HG02642 (cell line): ENCODE measurements at regions not wholly inside any gene's neighbourhood (a gene's known extent, or its start where the extent isn't known, plus 50 kb on each side); places are given as distances from the start of the nearest gene placed in this dataset.
"Not testable (repeated sequence)": the region's sequence is repeated elsewhere in the genome, so short reads cannot be mapped to it uniquely, and the experiment has no call there.

Experiments used
- ATAC-seq: cut with Tn5 transposase; IDR thresholded peaks from one replicate; pipeline ENCODE4 v1.9.1; 2021; ENCODE audit warnings: mild to moderate bottlenecking; ENCODE audit not compliant: unreplicated experiment, poor library complexity

DNA sequence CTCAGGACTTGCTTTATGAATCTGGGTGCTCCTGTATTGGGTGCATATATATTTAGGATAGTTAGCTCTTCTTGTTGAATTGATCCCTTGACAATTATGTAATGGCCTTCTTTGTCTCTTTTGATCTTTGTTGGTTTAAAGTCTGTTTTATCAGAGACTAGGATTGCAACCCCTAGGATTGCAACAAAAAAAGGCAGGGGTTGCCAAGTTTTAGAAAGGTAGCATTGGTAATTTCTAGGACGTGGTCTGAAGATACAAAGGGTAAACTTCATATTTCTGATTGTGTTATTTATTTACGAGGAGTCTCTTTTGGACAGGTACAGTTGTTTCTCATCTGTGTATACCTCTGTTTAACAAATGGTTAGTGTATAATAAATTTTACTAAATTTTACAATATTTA is 433.7 kb downstream of the BTG1 start:
- not testable (repeated sequence) for ATAC-seq

- no peak for ATAC-seq
Measured at GRCh38 chr12:91706466-91706865, 439.2 kb downstream of the BTG1 start.

DNA sequence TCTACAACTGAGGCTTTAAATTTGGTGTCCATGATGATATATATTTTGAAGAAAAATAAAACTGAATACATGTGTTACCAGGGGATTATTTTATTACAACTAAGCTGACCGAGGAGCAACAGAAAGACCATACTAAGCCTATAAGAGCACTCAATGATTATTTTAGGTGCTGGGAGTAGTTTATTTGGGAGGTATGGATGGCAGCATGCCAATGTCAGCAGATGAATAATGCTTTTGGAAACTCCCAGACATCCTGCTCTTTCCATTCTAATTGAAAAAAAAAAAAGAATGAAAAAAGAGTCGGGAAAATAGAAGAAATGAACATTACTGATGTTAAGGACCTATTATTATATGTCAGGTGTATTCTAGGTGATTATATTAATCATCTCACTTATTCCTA is 441.2 kb downstream of the BTG1 start:
- ATAC-seq = no peak

- ATAC-seq = no peak
Measured at GRCh38 chr12:91703491-91704283, 442.0 kb downstream of the BTG1 start.

- no peak for ATAC-seq
Measured at GRCh38 chr12:91702843-91703425, 442.7 kb downstream of the BTG1 start.

DNA sequence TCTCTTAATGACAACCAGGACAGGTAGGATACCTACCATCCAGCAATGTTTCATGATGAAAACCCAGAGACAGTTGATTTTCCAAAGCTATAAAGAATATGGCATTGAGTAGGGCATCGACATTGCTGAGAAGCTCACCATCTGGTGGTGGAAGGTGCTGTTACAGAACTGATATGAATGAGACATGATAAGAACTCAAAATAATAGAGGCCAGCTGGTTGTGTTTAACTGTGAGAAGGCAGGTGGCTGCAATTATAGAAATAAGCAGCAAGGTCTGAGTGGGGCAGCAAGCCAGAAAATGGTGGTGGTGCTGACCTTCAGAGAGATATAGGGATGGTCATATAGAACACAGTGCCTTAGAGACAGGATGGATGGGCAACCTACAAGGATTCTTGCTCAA is 449.7 kb downstream of the BTG1 start:
- no peak for ATAC-seq

DNA sequence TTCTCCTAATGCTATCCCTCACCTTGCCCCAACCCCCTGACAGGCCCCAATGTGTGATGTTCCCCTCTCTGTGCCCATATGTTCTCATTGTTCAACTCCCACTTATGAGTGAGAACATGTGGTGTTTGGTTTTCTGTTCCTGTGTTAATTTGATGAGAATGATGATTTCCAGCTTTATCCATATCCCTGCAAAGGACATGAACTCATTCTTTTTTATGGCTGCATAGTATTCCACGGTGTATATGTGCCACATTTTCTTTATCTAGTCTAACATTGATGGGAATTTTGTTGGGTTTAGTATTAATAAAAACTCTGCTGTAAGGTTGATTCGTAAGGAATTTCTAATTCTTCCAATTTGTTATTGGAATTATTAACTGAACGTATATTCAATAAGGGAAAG is 450.2 kb downstream of the BTG1 start:
- not testable (repeated sequence) for ATAC-seq

- ATAC-seq = no peak
Measured at GRCh38 chr12:91690531-91690930, 455.1 kb downstream of the BTG1 start.

GRCh38 chr12:91687052-91688017 is 458.3 kb downstream of the BTG1 start:
- no peak for ATAC-seq

DNA sequence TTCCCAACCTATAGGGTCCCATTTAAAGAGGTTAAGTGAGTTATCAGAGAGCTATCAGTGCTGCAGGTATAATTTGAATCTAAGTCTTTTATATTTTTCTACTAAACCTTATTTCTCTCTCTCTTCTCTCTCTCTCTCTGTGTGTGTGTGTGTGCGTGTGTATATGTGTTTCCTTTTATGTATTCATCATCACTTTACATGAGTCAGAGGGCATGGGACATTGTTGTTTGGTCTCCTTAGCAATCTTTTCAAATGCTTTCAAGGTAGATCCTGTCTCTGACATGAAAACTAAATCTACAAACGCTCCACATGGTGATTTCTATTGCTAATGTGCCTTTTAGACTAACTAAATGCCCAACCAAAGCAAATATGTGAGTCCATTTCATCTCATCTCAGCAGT is 459.7 kb downstream of the BTG1 start:
- ATAC-seq = no peak

DNA sequence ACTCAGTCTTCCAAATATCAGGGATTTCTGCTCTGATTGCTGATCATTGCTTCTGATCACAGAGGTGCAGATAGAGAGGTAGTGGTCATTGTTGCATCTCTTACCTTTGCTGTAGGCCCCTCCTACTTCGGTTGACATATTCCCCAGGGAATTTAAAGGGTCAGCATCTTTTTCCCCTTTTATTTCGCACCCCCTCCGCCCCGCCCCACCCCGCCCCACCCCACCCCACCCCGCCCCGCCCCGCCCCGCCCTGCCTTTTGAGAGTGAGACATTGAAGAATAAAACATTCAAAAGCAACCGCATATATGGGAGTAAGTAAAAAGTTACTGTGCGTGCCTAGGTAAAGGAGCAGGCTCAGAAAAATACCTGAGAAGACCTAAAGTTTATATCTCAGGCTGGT is 463.9 kb downstream of the BTG1 start:
- ATAC-seq = no peak

DNA sequence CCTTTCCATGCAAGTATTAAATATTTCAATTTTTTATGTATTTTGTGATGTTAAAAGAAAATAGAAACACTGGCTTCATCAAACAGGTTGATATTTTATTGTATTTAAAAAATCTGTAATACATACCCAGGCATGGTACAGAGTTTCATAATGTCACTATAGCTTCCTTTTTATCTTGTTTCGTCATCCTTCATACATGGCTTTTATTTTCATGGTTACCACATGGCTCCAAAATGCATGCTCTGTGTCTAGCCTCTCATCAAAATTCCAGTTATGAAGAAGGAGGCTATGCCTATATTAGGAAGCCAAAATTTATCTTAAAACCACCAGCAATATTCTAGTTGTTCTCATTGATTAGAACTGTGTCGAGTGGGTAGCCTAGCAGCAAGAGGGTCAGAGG is 464.8 kb downstream of the BTG1 start:
- no peak for ATAC-seq

- ATAC-seq = no peak
Measured at GRCh38 chr12:91677556-91677955, 468.1 kb downstream of the BTG1 start.

GRCh38 chr12:91675401-91675800 is 470.2 kb downstream of the BTG1 start:
- no peak for ATAC-seq

GRCh38 chr12:91672130-91672529 is 473.5 kb downstream of the BTG1 start:
- no peak for ATAC-seq

DNA sequence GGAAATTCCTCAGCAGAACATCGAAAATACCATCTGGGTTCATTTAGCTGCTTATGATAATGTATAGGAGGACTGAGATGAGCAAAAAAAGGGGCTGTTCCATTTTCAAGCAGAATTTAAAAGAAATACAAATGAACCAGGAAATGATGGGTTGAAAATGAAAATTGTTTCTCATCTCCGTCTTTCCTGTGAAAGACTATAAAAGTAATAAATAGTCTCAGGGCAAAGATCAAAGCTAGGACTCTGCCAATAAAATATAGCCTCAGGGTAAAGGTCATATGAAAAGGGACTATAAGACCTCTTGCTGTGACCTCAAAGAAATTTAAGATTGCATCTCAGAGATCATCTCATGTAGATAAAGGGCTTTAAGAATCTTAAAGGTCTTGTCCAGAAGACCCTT is 478.0 kb downstream of the BTG1 start:
- no peak for ATAC-seq

DNA sequence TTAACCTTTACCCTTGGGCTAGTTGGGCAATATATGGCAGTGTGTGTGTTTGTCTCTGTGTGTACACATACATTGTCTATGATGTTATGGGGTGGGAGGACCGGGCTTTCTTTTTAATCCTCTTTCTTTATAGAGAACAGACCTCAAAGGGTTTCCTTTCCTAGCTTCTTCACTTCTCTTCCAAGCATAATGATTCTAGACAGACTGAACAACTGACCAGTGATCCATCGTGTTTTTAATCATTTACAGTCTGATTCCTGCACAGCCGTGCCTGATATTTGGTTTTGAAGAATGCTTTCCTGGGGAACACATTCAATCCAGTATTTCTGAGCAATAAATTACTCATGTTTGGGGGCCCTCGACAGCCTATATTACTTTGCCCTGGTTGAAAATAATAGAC is 481.1 kb upstream of the DCN start:
- ATAC-seq = no peak

DNA sequence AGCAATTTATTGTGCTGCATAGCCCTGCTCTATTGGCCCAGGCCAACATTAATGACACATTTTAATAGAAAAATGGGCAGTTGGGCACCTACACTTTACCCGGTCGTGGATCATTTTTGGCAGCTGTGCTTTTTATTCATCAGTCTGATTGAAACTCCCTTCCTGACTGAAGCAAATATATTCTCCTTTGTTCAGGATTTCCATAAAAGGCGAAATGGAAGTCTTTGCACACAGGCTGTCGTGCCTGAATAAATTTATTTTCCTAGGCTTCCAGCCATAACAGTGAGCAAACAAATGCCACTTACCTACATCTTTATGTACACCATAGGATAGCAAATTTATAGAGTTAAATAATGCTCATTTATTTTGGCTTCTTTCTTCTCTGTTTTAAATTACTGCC is 480.7 kb upstream of the DCN start:
- no peak for ATAC-seq

- no peak for ATAC-seq
Measured at GRCh38 chr12:91662021-91662420, 479.4 kb upstream of the DCN start.

DNA sequence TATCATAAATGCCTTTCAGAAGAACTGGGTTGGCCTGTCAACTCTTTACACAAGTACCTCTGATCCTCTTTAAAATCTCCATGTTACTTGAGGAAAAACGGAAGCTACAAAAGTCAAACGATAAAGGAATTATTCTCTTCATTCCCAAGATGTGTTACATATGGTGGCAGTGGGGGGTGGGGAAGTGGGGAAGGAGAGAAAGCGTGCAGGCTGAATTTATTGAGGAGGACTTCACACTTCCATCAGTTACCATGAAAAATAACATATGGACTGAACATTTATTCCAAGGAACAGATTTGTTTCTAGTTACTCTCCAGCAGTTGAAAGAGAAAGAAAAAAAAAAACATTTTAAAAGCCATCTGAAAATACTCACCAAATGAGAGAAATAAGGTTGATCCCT is 474.4 kb upstream of the DCN start:
- no peak for ATAC-seq

DNA sequence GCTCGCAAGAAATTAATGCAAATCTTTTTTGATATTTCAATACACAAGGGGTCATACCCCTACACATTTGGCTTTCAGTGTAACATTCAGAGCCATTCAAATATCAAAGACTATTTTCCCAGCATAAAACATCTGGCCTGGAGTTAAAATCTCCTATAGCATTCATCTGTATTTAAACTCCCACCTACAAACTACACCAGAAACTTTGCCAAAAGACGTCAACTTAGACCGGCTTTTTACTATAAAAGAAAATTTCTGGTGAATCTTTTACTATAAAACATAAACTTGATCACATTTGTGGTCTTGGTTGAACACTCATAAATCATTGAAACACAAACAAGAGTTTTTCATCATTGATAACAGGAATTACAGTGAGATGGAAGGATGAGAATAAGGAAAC is 473.3 kb upstream of the DCN start:
- no peak for ATAC-seq
